H9 (cell line): ENCODE measurements at regions not wholly inside any gene's neighbourhood (a gene's known extent, or its start where the extent isn't known, plus 50 kb on each side); places are given as distances from the start of the nearest gene placed in this dataset.

Source experiments
- DNase-seq: peaks from one replicate; pipeline ENCODE4 v3.0.0-alpha.2; 2017
- H2AFZ ChIP-seq: one replicate; pipeline ENCODE4 v1.6.1; 2013; ENCODE audit warnings: mild to moderate bottlenecking, low read length, control low read depth, moderate library complexity
- H2AK5ac ChIP-seq: 2 replicates; pipeline ENCODE4 v1.6.1; 2013; ENCODE audit warnings: low read length, control low read depth, mixed read lengths; ENCODE audit not compliant: insufficient read length
- H2BK120ac ChIP-seq: one replicate; pipeline ENCODE4 v1.6.1; 2013; ENCODE audit warnings: low read depth, mild to moderate bottlenecking, low read length, control low read depth, inconsistent platforms; ENCODE audit not compliant: poor library complexity, severe bottlenecking
- H2BK12ac ChIP-seq: 2 replicates; pipeline ENCODE4 v1.6.1; 2013; ENCODE audit warnings: low read length, control low read depth, mixed read lengths, low read depth; ENCODE audit not compliant: insufficient read length
- H2BK15ac ChIP-seq: 2 replicates; pipeline ENCODE4 v1.6.1; 2013; ENCODE audit warnings: low read depth, low read length, control low read depth
- H2BK20ac ChIP-seq: one replicate; pipeline ENCODE4 v1.6.1; 2013; ENCODE audit warnings: low read depth, mild to moderate bottlenecking, low read length, control low read depth, inconsistent platforms; ENCODE audit not compliant: poor library complexity, severe bottlenecking
- H2BK5ac ChIP-seq: 2 replicates; pipeline ENCODE4 v1.6.1; 2013; ENCODE audit warnings: low read length, control low read depth, mixed read lengths; ENCODE audit not compliant: insufficient read length
- H3K14ac ChIP-seq: 2 replicates; pipeline ENCODE4 v1.6.1; 2013; ENCODE audit warnings: low read length, control low read depth; ENCODE audit not compliant: insufficient read depth
- H3K18ac ChIP-seq: 2 replicates; pipeline ENCODE4 v1.6.1; 2013; ENCODE audit warnings: low read depth, mild to moderate bottlenecking, mixed read lengths, low read length, control low read depth; ENCODE audit not compliant: insufficient read length
- H3K23ac ChIP-seq: 2 replicates; pipeline ENCODE4 v1.6.1; 2013; ENCODE audit warnings: low read length, control low read depth, mixed read lengths, low read depth; ENCODE audit not compliant: insufficient read length
- H3K23me2 ChIP-seq: 2 replicates; pipeline ENCODE4 v1.6.1; 2013; ENCODE audit warnings: low read depth, mild to moderate bottlenecking, mixed read lengths, low read length, control low read depth; ENCODE audit not compliant: insufficient read length, poor library complexity, severe bottlenecking
- H3K27ac ChIP-seq: 2 replicates; pipeline ENCODE4 v1.5.1; 2013; ENCODE audit warnings: low read length, control low read depth, mixed read lengths, low read depth; ENCODE audit not compliant: insufficient read length
- H3K27me3 ChIP-seq: 2 replicates; pipeline ENCODE4 v1.6.1; 2013; ENCODE audit warnings: low read length, control low read depth, inconsistent platforms; ENCODE audit not compliant: insufficient read depth
- H3K4ac ChIP-seq: 2 replicates; pipeline ENCODE4 v1.6.1; 2013; ENCODE audit warnings: low read depth, mild to moderate bottlenecking, control low read depth, inconsistent platforms, low read length, moderate library complexity
- H3K4me1 ChIP-seq: 2 replicates; pipeline ENCODE4 v1.6.1; 2013; ENCODE audit warnings: low read length, control low read depth, inconsistent platforms; ENCODE audit not compliant: insufficient read depth
- H3K4me2 ChIP-seq: 2 replicates; pipeline ENCODE4 v1.6.1; 2013; ENCODE audit warnings: low read length, control low read depth, mixed read lengths; ENCODE audit not compliant: insufficient read length, insufficient read depth
- H3K56ac ChIP-seq: 2 replicates; pipeline ENCODE4 v1.6.1; 2013; ENCODE audit warnings: low read depth, mild to moderate bottlenecking, mixed read lengths, low read length, control low read depth; ENCODE audit not compliant: insufficient read length
- H3K79me1 ChIP-seq: 2 replicates; pipeline ENCODE4 v1.6.1; 2013; ENCODE audit warnings: low read depth, mild to moderate bottlenecking, moderate library complexity, low read length, control low read depth, inconsistent platforms; ENCODE audit not compliant: insufficient read depth, poor library complexity, severe bottlenecking
- H3K79me2 ChIP-seq: 2 replicates; pipeline ENCODE4 v1.6.1; 2013; ENCODE audit warnings: low read length, control low read depth, inconsistent platforms; ENCODE audit not compliant: insufficient read depth
- H3K9ac ChIP-seq: 2 replicates; pipeline ENCODE4 v1.6.1; 2013; ENCODE audit warnings: low read length, control low read depth, mixed read lengths; ENCODE audit not compliant: insufficient read length; ENCODE audit errors: extremely low read depth
- H3K9me3 ChIP-seq: one replicate; pipeline ENCODE4 v1.6.1; 2013; ENCODE audit warnings: low read depth, low read length, inconsistent platforms; ENCODE audit not compliant: control insufficient read depth
- H3T11ph ChIP-seq: one replicate; pipeline ENCODE4 v1.6.1; 2013; ENCODE audit warnings: mild to moderate bottlenecking, low read length, control low read depth, inconsistent platforms
- H4K20me1 ChIP-seq: one replicate; pipeline ENCODE4 v1.6.1; 2013; ENCODE audit not compliant: control insufficient read depth, insufficient read length, insufficient read depth
- H4K5ac ChIP-seq: 2 replicates; pipeline ENCODE4 v1.6.1; 2013; ENCODE audit warnings: low read depth, mild to moderate bottlenecking, mixed read lengths, low read length, control low read depth; ENCODE audit not compliant: insufficient read length
- H4K8ac ChIP-seq: replicated peaks from 2 replicates; pipeline ENCODE4 v1.6.1; 2013; ENCODE audit warnings: low read length, control low read depth, mixed read lengths, low read depth; ENCODE audit not compliant: insufficient read length
- H4K91ac ChIP-seq: 2 replicates; pipeline ENCODE4 v1.6.1; 2013; ENCODE audit warnings: low read depth, mild to moderate bottlenecking, moderate library complexity, mixed read lengths, low read length, control low read depth; ENCODE audit not compliant: insufficient read length
- H3K27ac Mint-ChIP-seq, 3 experiments: 2 replicates in 2 of 3; 3 replicates in 1 of 3; pipeline ENCODE4 v1.8.0; 2020 to 2021; ENCODE audit warnings: mixed read lengths in 3 of 3, mild to moderate bottlenecking in 1 of 3, moderate library complexity in 1 of 3
- H3K27me3 Mint-ChIP-seq: 2 replicates; pipeline ENCODE4 v1.8.0; 2021; ENCODE audit warnings: low read depth, mild to moderate bottlenecking, moderate library complexity, mixed read lengths
- H3K36me3 Mint-ChIP-seq, 3 experiments: 2 replicates in 2 of 3; 3 replicates in 1 of 3; pipeline ENCODE4 v1.8.0; 2020 to 2021; ENCODE audit warnings: low read depth in 3 of 3, mixed read lengths in 3 of 3; ENCODE audit not compliant: insufficient read depth in 1 of 3
- H3K4me1 Mint-ChIP-seq, 2 experiments: 2 replicates each; pipeline ENCODE4 v1.8.0; 2020; ENCODE audit warnings: mixed read lengths in 2 of 2
- H3K4me3 Mint-ChIP-seq, 2 experiments: 2 replicates in 1 of 2; 3 replicates in 1 of 2; pipeline ENCODE4 v1.8.0; 2020 to 2021; ENCODE audit warnings: mild to moderate bottlenecking in 2 of 2, mixed read lengths in 2 of 2, moderate library complexity in 1 of 2
- H3K9me3 Mint-ChIP-seq, 2 experiments: 2 replicates in 1 of 2; 3 replicates in 1 of 2; pipeline ENCODE4 v1.8.0; 2020; ENCODE audit warnings: mild to moderate bottlenecking in 2 of 2, mixed read lengths in 2 of 2, moderate library complexity in 1 of 2
- CTCF ChIP-seq: fragments of 200-600 bp; sonication (generic); conservative IDR thresholded peaks from 3 replicates; pipeline ENCODE4 v1.8.0; 2021; ENCODE audit warnings: antibody characterized with exemption, mild to moderate bottlenecking
- WGBS: extraction: QIAGEN DNeasy Blood & Tissue Kit; methylation state at CpG from one replicate; pipeline ENCODE4 v1.1.7; 2013; ENCODE audit warnings: missing lambda C conversion rate, low lambda C conversion rate, mixed read lengths; ENCODE audit not compliant: insufficient read length; ENCODE audit errors: extremely low coverage; 5-methylcytosine and 5-hydroxymethylcytosine counted together

DNA sequence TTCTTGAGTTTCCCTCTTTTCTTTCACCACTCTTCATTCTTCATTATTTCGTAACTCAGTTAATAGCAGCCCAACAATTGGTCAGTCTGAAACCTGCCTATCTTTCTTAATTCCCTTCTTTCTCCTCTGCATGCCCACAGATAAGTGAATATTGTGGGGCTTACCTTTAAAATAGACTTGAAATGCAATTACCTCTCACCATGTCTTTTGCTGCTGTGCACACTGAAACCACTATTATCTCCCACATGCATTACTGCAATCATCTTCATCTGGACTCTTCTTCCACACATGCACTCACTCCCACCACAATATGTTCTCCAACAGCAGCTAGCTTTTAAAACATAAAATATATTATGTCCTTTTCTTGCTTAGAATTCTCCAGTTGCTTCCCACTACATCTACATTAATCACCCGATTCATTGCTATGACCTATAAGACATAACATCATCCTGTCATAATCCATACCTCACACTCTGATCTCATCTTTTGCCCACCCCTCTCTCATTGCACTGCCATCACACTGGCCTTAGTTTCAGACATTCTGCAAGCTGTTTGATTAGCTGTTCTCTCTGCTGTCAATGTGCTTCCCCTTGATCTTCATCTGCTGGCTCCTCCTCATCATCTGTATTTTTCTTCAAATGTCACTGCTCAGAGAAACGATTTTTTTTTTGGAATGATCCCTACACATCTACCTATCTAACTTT is 304.8 kb downstream of the PTPRC start:
- H3K27ac Mint-ChIP-seq, result no peak overlapping the region
- H3K36me3 Mint-ChIP-seq, result no peaks in the 10 kb centered on the region; a peak in 2 of 7 replicates
- no peaks in the 10 kb centered on the region for H3K4me1 Mint-ChIP-seq
- Histone ChIP-seq H3K9me3 (no peaks in the 10 kb centered on the region), H3K14ac (no peak overlapping the region), H3K4me1 (no peaks in the 10 kb centered on the region), H2AFZ (no peak overlapping the region), H3K4ac (no peak overlapping the region), H2BK20ac (no peak overlapping the region), H2BK5ac (no peak overlapping the region), H3K27ac (no peak overlapping the region), H4K91ac (no peak overlapping the region), H3K79me1 (no peaks in the 10 kb centered on the region), H3K27me3 (no peaks in the 10 kb centered on the region), H3K4me2 (no peak overlapping the region), H4K5ac (no peak overlapping the region), H3K56ac (no peak overlapping the region), H4K8ac (no peak overlapping the region), H3K79me2 (no peaks in the 10 kb centered on the region), H4K20me1 (no peaks in the 10 kb centered on the region), H3K23ac (no peak overlapping the region), H3T11ph (no peak overlapping the region), H3K23me2 (no peaks in the 10 kb centered on the region), H3K18ac (no peak overlapping the region), H2BK12ac (no peak overlapping the region), H2BK15ac (no peak overlapping the region), H2AK5ac (no peak overlapping the region), H3K9ac (no peak overlapping the region), H2BK120ac (no peak overlapping the region)
- no peak for TF ChIP-seq CTCF
- H3K9me3 Mint-ChIP-seq, result no peaks in the 10 kb centered on the region; a peak in 1 of 5 replicates
- no peaks in the 10 kb centered on the region; the same call in 1 of the 2 replicates for H3K27me3 Mint-ChIP-seq
- WGBS, result no CpG with 5 or more reads among the region's 3 CpGs
- no peak overlapping the region for H3K4me3 Mint-ChIP-seq
- no peak for DNase-seq
